ENCODE measurements at regions not wholly inside any gene's neighbourhood (a gene's known extent, or its start where the extent isn't known, plus 50 kb on each side); places are given as distances from the start of the nearest gene placed in this dataset.

GRCh38 chr9:135409286-135410200, 70.0 kb upstream of the PPP1R26 start:
- no peaks in the 10 kb centered on the region for H3K36me3 ChIP-seq (ENCODE audit: control insufficient read depth, insufficient read depth, low read length)
- H3K9me3 ChIP-seq (ENCODE audit: control insufficient read depth, insufficient read depth, low read depth, low read length), result no peaks in the 10 kb centered on the region
- in situ Hi-C loops (cut with HindIII; ENCODE audit: low pct_unique_long_range_greater_than_20kb, low sequenced_read_pairs) (no loop called here), intact Hi-C loops (cut with micrococcal nuclease; ENCODE audit: unreplicated experiment) (loop anchor here (5.0 kb wide), 1 partner anchor 67 kb away; no protein-coding TSS in a partner anchor)
- no peaks in the 10 kb centered on the region for H3K27me3 ChIP-seq (ENCODE audit: control insufficient read depth, insufficient read depth, low read length)
- no peak overlapping the region for H3K27ac ChIP-seq (ENCODE audit: low read length)
- POLR2A ChIA-PET, result no interaction called here
- no peak overlapping the region for H3K4me3 ChIP-seq (ENCODE audit: low read depth in 2 of 2, low read length in 2 of 2)
- ATAC-seq (no peak), DNase-seq (ENCODE audit: low read depth, low spot score) (no peak)
- CTCF ChIA-PET, result no interaction called here
- no TSS peak for BruUV-seq (replicated peaks)
- H3K4me1 ChIP-seq (ENCODE audit: control insufficient read depth, insufficient read depth, low read length), result no peaks in the 10 kb centered on the region
- TF ChIP-seq POLR2AphosphoS5 (IDR thresholded peaks at IDR 0.05; ENCODE audit: low read depth, low read length) (no peak), TCF7L2 (IDR thresholded peaks at IDR 0.05; ENCODE audit: low read depth, low read length) (no peak), SIN3A (IDR thresholded peaks at IDR 0.05; ENCODE audit: borderline replicate concordance, insufficient read depth, low read depth, low read length) (no peak)
- TF ChIP-seq, protein P1, sequence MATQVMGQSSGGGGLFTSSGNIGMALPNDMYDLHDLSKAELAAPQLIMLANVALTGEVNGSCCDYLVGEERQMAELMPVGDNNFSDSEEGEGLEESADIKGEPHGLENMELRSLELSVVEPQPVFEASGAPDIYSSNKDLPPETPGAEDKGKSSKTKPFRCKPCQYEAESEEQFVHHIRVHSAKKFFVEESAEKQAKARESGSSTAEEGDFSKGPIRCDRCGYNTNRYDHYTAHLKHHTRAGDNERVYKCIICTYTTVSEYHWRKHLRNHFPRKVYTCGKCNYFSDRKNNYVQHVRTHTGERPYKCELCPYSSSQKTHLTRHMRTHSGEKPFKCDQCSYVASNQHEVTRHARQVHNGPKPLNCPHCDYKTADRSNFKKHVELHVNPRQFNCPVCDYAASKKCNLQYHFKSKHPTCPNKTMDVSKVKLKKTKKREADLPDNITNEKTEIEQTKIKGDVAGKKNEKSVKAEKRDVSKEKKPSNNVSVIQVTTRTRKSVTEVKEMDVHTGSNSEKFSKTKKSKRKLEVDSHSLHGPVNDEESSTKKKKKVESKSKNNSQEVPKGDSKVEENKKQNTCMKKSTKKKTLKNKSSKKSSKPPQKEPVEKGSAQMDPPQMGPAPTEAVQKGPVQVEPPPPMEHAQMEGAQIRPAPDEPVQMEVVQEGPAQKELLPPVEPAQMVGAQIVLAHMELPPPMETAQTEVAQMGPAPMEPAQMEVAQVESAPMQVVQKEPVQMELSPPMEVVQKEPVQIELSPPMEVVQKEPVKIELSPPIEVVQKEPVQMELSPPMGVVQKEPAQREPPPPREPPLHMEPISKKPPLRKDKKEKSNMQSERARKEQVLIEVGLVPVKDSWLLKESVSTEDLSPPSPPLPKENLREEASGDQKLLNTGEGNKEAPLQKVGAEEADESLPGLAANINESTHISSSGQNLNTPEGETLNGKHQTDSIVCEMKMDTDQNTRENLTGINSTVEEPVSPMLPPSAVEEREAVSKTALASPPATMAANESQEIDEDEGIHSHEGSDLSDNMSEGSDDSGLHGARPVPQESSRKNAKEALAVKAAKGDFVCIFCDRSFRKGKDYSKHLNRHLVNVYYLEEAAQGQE (IDR thresholded peaks at IDR 0.05; ENCODE audit: insufficient read depth in 1 of 2, low read depth in 2 of 2, low read length in 1 of 2), result no peak

GRCh38 chr9:135410421-135410820, 69.2 kb upstream of the PPP1R26 start:
- H3K27ac ChIP-seq (ENCODE audit: low read length), result no peak overlapping the region
- no peaks in the 10 kb centered on the region for H3K36me3 ChIP-seq (ENCODE audit: control insufficient read depth, insufficient read depth, low read length)
- no peaks in the 10 kb centered on the region for H3K9me3 ChIP-seq (ENCODE audit: control insufficient read depth, insufficient read depth, low read depth, low read length)
- no peaks in the 10 kb centered on the region for H3K4me1 ChIP-seq (ENCODE audit: control insufficient read depth, insufficient read depth, low read length)
- no peaks in the 10 kb centered on the region for H3K27me3 ChIP-seq (ENCODE audit: control insufficient read depth, insufficient read depth, low read length)
- ChIA-PET CTCF (no interaction called here), POLR2A (no interaction called here)
- no peak for DNase-seq (ENCODE audit: low read depth, low spot score)
- in situ Hi-C loops (cut with HindIII; ENCODE audit: low pct_unique_long_range_greater_than_20kb, low sequenced_read_pairs) (no loop called here), intact Hi-C loops (cut with micrococcal nuclease; ENCODE audit: unreplicated experiment) (loop anchor here (5.0 kb wide), 1 partner anchor 68 kb away; no protein-coding TSS in a partner anchor)
- ATAC-seq, result no peak
- H3K4me3 ChIP-seq (ENCODE audit: low read depth in 2 of 2, low read length in 2 of 2), result no peak overlapping the region
- BruUV-seq (replicated peaks), result no TSS peak
- TF ChIP-seq TCF7L2 (IDR thresholded peaks at IDR 0.05; ENCODE audit: low read depth, low read length), result no peak
- TF ChIP-seq, protein P2, sequence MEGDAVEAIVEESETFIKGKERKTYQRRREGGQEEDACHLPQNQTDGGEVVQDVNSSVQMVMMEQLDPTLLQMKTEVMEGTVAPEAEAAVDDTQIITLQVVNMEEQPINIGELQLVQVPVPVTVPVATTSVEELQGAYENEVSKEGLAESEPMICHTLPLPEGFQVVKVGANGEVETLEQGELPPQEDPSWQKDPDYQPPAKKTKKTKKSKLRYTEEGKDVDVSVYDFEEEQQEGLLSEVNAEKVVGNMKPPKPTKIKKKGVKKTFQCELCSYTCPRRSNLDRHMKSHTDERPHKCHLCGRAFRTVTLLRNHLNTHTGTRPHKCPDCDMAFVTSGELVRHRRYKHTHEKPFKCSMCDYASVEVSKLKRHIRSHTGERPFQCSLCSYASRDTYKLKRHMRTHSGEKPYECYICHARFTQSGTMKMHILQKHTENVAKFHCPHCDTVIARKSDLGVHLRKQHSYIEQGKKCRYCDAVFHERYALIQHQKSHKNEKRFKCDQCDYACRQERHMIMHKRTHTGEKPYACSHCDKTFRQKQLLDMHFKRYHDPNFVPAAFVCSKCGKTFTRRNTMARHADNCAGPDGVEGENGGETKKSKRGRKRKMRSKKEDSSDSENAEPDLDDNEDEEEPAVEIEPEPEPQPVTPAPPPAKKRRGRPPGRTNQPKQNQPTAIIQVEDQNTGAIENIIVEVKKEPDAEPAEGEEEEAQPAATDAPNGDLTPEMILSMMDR (IDR thresholded peaks at IDR 0.05), result no peak
- TF ChIP-seq, protein P1 (IDR thresholded peaks at IDR 0.05; ENCODE audit: insufficient read depth in 1 of 2, low read depth in 2 of 2, low read length in 1 of 2), result no peak
- no peak for TF ChIP-seq POLR2AphosphoS5 (IDR thresholded peaks at IDR 0.05; ENCODE audit: low read depth, low read length)
- TF ChIP-seq SIN3A (IDR thresholded peaks at IDR 0.05; ENCODE audit: borderline replicate concordance, insufficient read depth, low read depth, low read length), result no peak
